Hepatocyte (in vitro differentiated cells): ENCODE measurements at regions not wholly inside any gene's neighbourhood (a gene's known extent, or its start where the extent isn't known, plus 50 kb on each side); places are given as distances from the start of the nearest gene placed in this dataset.

ENCODE experiments used
- EZH2phosphoT487 ChIP-seq: fragments of 200-600 bp; sonication (generic); IDR thresholded peaks from one replicate; pipeline ENCODE4 v1.6.1; 2018; ENCODE audit warnings: antibody characterized with exemption, mild to moderate bottlenecking, low read depth, moderate library complexity; ENCODE audit not compliant: unreplicated experiment, severe bottlenecking
- TF ChIP-seq, protein P1 (sequence below): fragments of 200-600 bp; sonication (generic); IDR thresholded peaks from 2 replicates; pipeline ENCODE4 v1.5.1; 2016; ENCODE audit warnings: antibody characterized with exemption, mild to moderate bottlenecking; ENCODE audit not compliant: poor library complexity

DNA sequence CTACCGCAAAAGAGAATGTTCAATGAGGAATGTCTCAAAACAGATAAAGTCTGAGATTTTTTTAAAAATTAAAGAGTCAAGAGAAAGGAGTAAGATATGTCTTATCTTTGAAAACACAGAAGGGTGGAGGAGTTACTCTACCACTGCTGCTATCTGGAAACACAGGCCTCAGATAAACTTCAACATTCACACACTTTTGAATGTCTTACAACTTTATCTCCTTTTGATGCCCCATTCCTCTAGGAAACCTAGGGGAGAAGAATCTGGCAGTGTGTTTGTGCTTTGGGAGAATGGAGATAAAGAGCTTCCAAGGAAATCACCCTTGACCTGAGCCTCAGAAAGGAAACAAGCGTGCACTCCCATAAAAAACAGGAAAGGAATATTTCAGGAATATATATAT, 468.2 kb downstream of the PLOD2 start:
- TF ChIP-seq, protein P1, sequence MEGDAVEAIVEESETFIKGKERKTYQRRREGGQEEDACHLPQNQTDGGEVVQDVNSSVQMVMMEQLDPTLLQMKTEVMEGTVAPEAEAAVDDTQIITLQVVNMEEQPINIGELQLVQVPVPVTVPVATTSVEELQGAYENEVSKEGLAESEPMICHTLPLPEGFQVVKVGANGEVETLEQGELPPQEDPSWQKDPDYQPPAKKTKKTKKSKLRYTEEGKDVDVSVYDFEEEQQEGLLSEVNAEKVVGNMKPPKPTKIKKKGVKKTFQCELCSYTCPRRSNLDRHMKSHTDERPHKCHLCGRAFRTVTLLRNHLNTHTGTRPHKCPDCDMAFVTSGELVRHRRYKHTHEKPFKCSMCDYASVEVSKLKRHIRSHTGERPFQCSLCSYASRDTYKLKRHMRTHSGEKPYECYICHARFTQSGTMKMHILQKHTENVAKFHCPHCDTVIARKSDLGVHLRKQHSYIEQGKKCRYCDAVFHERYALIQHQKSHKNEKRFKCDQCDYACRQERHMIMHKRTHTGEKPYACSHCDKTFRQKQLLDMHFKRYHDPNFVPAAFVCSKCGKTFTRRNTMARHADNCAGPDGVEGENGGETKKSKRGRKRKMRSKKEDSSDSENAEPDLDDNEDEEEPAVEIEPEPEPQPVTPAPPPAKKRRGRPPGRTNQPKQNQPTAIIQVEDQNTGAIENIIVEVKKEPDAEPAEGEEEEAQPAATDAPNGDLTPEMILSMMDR = no peak
- TF ChIP-seq EZH2phosphoT487 = no peak
